Keratinocyte (primary cell): ENCODE measurements at regions not wholly inside any gene's neighbourhood (a gene's known extent, or its start where the extent isn't known, plus 50 kb on each side); places are given as distances from the start of the nearest gene placed in this dataset.

Experiments used
- DNase-seq: peaks from one replicate; pipeline ENCODE4 v3.0.0-alpha.2; 2011; ENCODE audit warnings: low read depth, missing footprints, low spot score
- FAIRE-seq: peaks from 2 replicates; lab custom pipeline; 2011; peaks lifted over from hg19 to GRCh38; lab: Jason Lieb, UNC
- H2AFZ ChIP-seq: 2 replicates; pipeline ENCODE4 v1.6.0; 2012; ENCODE audit warnings: low read length, control low read depth, inconsistent platforms; ENCODE audit not compliant: control insufficient read depth
- H3K27ac ChIP-seq: 2 replicates; pipeline ENCODE4 v1.5.1; 2011; ENCODE audit warnings: low read length; ENCODE audit not compliant: control insufficient read depth, insufficient read depth
- H3K27me3 ChIP-seq: 3 replicates; pipeline ENCODE4 v1.6.0; 2011; ENCODE audit warnings: low read length; ENCODE audit not compliant: control insufficient read depth, insufficient read depth; ENCODE audit errors: extremely low read depth
- H3K36me3 ChIP-seq, 2 experiments: 2 replicates in 1 of 2; 3 replicates in 1 of 2; pipeline ENCODE4 v1.5.1; 2011; ENCODE audit warnings: low read length in 2 of 2, mild to moderate bottlenecking in 1 of 2; ENCODE audit not compliant: control insufficient read depth in 2 of 2, insufficient read depth in 2 of 2; ENCODE audit errors: extremely low read depth in 1 of 2
- H3K4me1 ChIP-seq: 3 replicates; pipeline ENCODE4 v1.5.1; 2011; ENCODE audit warnings: low read length; ENCODE audit not compliant: control insufficient read depth, insufficient read depth; ENCODE audit errors: extremely low read depth
- H3K4me2 ChIP-seq: 3 replicates; pipeline ENCODE4 v1.6.0; 2011; ENCODE audit warnings: low read depth, low read length; ENCODE audit not compliant: control insufficient read depth, insufficient read depth; ENCODE audit errors: extremely low read depth
- H3K4me3 ChIP-seq, 3 experiments: fragments of 200-600 bp in 1 of 3; sonication (generic) in 1 of 3; 2 replicates in 2 of 3; 3 replicates in 1 of 3; pipeline ENCODE4 v1.5.1; 2011 to 2016; ENCODE audit warnings: low read length in 3 of 3, mild to moderate bottlenecking in 3 of 3, control low read depth in 2 of 3, inconsistent platforms in 1 of 3, low read depth in 1 of 3, mixed read lengths in 1 of 3, mixed run types in 1 of 3, moderate library complexity in 1 of 3; ENCODE audit not compliant: control insufficient read depth in 2 of 3, insufficient read depth in 2 of 3; ENCODE audit errors: extremely low read depth in 1 of 3
- H3K79me2 ChIP-seq: 2 replicates; pipeline ENCODE4 v1.6.0; 2012; ENCODE audit warnings: low read length; ENCODE audit not compliant: control insufficient read depth, insufficient read depth
- H3K9ac ChIP-seq: 3 replicates; pipeline ENCODE4 v1.6.0; 2011; ENCODE audit warnings: low read length; ENCODE audit not compliant: control insufficient read depth, insufficient read depth; ENCODE audit errors: extremely low read depth
- H3K9me1 ChIP-seq: 3 replicates; pipeline ENCODE4 v1.6.0; 2011; ENCODE audit warnings: low read length; ENCODE audit not compliant: control insufficient read depth, insufficient read depth; ENCODE audit errors: extremely low read depth
- H3K9me3 ChIP-seq: 2 replicates; pipeline ENCODE4 v1.5.1; 2012; ENCODE audit warnings: low read depth, low read length; ENCODE audit not compliant: control insufficient read depth
- H4K20me1 ChIP-seq: 3 replicates; pipeline ENCODE4 v1.6.0; 2011; ENCODE audit warnings: low read length; ENCODE audit not compliant: control insufficient read depth, insufficient read depth; ENCODE audit errors: extremely low read depth
- CTCF ChIP-seq, 3 experiments: IDR thresholded peaks in 1 of 3; conservative IDR thresholded peaks in 1 of 3; optimal IDR thresholded peaks in 1 of 3; 2 replicates in 2 of 3; 3 replicates in 1 of 3; pipeline versions ENCODE3 to v1.5.1; 2011; ENCODE audit warnings: low read length in 3 of 3, mild to moderate bottlenecking in 3 of 3, moderate library complexity in 2 of 3, control low read depth in 1 of 3, inconsistent platforms in 1 of 3; ENCODE audit not compliant: insufficient read depth in 2 of 3; ENCODE audit errors: extremely low read depth in 1 of 3
- EZH2 ChIP-seq: IDR thresholded peaks from one replicate; pipeline ENCODE4 v1.6.1; 2012; ENCODE audit warnings: inconsistent platforms, mild to moderate bottlenecking, low read length, moderate library complexity
- dilution Hi-C: fragments of 300-500 bp; cut with MboI; formaldehyde crosslinking; loops from one replicate; pipeline ENCODE4 v1.7.0; 2020; ENCODE audit warnings: low sequenced_read_pairs; ENCODE audit not compliant: extremely low pct_ligation_motif_present

GRCh38 chr2:196384729-196385128, 213.4 kb upstream of the STK17B start:
- no peaks in the 10 kb centered on the region for H3K36me3 ChIP-seq
- no peak for TF ChIP-seq CTCF (optimal IDR thresholded peaks at IDR 0.05 in 1 of 3, IDR thresholded peaks at IDR 0.05 in 1 of 3, conservative IDR thresholded peaks at IDR 0.05 in 1 of 3; ENCODE audit: extremely low read depth in 1 of 3, insufficient read depth in 2 of 3, low read length in 3 of 3)
- TF ChIP-seq EZH2, result no peak
- dilution Hi-C loops, result no loop called here
- no peaks in the 10 kb centered on the region for H3K27me3 ChIP-seq
- H2AFZ ChIP-seq, result no peak overlapping the region
- FAIRE-seq (no peak), DNase-seq (no peak)
- H3K9me1 ChIP-seq, result no peaks in the 10 kb centered on the region
- H3K4me2 ChIP-seq, result no peak overlapping the region
- no peaks in the 10 kb centered on the region for H3K79me2 ChIP-seq
- H3K9me3 ChIP-seq, result no peaks in the 10 kb centered on the region
- no peaks in the 10 kb centered on the region for H3K4me1 ChIP-seq
- H3K27ac ChIP-seq, result no peak overlapping the region
- H4K20me1 ChIP-seq, result no peaks in the 10 kb centered on the region
- no peak overlapping the region for H3K4me3 ChIP-seq
- no peak overlapping the region for H3K9ac ChIP-seq

- Histone ChIP-seq H3K4me3 (no peak overlapping the region), H4K20me1 (no peaks in the 10 kb centered on the region), H3K9me1 (no peaks in the 10 kb centered on the region), H3K9me3 (no peaks in the 10 kb centered on the region), H3K9ac (no peak overlapping the region), H3K36me3 (no peaks in the 10 kb centered on the region), H3K4me1 (no peaks in the 10 kb centered on the region), H3K4me2 (no peak overlapping the region), H3K79me2 (no peaks in the 10 kb centered on the region), H2AFZ (no peak overlapping the region), H3K27me3 (no peaks in the 10 kb centered on the region), H3K27ac (no peak overlapping the region)
- dilution Hi-C loops, result no loop called here
- TF ChIP-seq EZH2 (no peak), CTCF (optimal IDR thresholded peaks at IDR 0.05 in 1 of 3, IDR thresholded peaks at IDR 0.05 in 1 of 3, conservative IDR thresholded peaks at IDR 0.05 in 1 of 3; ENCODE audit: extremely low read depth in 1 of 3, insufficient read depth in 2 of 3, low read length in 3 of 3) (no peak)
- FAIRE-seq (no peak), DNase-seq (no peak)
These were observed 218.3 kb upstream of the STK17B start for GRCh38 chr2:196389670-196390069.
